Fibroblast of upper back skin (primary cell): ENCODE measurements at regions not wholly inside any gene's neighbourhood (a gene's known extent, or its start where the extent isn't known, plus 50 kb on each side); places are given as distances from the start of the nearest gene placed in this dataset.
A peak's percentile ranks its signal among the peaks of the same experiment; 100 is the strongest.

ENCODE experiments used
- DNase-seq: peaks from one replicate; pipeline ENCODE4 v3.0.0-alpha.2; 2013

DNA sequence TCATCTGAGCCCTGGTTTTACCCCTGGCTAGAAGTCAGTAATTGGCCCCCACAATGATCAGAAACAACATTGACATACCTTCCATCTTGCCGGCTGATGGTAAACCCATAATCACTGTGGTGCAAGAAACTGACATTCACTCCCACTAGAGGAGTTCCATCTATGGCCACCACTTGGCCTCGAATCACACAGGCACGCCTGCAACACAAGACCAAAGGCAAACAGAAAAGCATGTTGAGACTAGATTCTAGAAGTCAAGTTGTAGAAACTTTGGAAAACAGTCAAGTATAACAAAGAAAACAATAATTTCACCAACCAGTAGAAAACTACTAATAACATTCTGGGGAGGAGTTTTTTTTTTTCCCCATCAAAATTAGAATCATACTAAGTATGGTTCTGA is 183.4 kb downstream of the SH2D1A start:
- DNase-seq: no peak

DNA sequence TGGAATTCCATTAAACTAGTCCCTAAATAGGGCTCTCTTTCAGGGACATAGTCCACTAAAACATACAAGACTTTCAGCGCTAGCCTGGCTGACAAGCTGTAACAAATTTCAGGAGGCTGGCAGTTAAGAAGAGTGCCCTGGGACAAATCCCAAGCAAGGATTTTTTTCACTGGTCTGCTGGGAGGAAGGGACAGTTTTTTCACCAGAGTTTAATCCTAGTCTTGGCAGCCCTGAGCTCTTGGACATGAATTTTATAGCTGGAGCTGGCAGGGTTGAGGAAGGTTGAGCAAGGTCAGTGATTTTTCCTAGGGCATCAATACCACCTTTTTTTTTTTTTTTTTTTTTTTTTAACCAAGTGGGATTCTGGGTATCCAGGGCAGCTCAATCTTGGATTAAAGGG is 184.4 kb downstream of the SH2D1A start:
- DNase-seq: no peak

GRCh38 chrX:124534536-124534935 is 188.2 kb downstream of the SH2D1A start:
- DNase-seq: no peak

DNA sequence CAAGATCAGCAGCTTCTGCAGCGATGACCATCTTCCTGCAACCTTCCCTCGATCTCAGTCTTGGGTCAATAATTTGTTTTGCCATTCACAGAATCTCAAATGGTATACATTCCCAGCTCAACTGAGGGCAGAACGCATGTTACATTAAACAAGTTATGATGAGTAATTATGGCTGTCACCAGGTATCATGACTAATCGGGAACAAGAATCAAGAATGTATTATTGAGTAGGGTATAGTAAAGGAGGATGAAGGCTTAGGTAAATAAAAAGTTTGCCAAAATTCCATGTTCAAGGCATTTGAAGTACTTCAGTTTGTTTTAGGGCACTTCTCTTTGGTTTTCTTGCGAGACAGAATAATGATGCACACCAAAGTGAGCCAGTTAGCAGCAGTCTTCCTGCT is 194.1 kb downstream of the SH2D1A start:
- DNase-seq: peak; percentile 36

DNA sequence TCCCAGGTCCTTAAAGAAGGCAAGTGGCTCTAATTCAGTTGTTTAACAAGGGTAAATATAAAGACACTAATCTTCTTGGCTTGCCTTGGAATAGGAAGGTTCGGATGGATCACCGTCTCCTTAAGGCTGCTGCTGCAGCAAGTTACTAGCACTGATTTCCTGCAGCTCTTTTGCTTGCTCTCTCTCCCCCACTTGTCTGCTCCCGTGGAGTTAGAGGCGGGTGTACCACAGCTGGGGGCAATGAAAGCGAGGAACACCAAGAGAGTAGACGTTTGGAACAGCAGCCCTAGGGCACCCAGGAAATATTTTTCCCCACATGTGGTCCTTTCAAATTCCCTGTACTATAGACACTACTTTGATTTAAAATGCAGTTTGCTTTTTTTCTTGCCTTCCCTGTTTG is 202.2 kb downstream of the SH2D1A start:
- peak; percentile 9 for DNase-seq

GRCh38 chrX:124555036-124555595 is 208.8 kb downstream of the SH2D1A start:
- DNase-seq: peak; percentile 94

GRCh38 chrX:124557976-124558375 is 211.6 kb downstream of the SH2D1A start:
- no peak for DNase-seq

GRCh38 chrX:124573468-124573867 is 227.1 kb downstream of the SH2D1A start:
- DNase-seq: peak; percentile 76

- DNase-seq: no peak
These were observed 246.4 kb downstream of the SH2D1A start for GRCh38 chrX:124592744-124593143.

DNA sequence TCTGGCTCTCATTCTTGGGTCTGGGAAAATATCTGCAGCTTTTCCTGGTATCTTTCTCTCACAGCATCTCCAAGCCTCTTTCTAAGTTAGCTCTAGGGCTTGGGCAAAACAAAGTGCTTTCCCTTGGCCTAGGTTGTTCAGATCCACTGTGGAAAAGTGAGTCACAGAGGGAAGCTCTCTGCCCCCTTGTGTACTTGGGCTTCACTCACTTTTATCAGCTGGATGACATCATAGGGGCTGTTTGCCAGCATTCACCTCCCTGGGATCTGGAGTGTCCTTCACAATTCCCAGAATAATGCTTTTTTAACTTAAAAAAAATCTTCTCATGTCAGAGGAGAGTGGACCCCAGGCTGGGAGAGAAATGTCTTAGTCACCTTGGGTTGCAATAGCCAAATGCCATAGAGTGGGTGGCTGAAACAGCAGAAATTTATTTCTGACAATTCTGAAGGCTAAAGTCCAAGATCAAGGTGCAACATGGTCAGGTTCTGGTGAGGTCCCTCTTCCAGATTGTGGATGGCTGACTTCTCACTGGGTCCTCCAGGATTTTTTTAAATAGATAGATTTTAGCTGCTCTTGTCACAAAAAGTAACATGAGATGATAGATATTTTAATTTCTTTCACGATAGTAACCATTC is 247.8 kb downstream of the SH2D1A start:
- DNase-seq: peak; percentile 48

DNA sequence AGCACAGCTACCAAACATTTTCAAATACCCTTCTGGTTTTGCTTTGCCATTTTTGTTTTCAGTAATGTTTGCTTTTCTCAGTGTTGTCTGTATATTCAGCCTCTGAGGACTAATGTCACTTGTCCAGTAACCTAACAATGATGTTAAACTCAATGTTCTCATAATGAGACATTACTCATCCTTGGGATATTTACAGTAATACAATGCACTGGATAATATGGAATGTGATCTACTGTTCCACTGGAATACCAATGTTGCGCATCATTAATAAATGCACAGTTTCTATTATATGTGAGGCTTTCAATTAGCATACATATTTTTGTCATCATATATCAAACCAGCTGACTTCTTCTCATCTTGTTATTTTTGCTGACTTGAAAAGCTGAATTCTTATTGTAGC is 259.1 kb downstream of the SH2D1A start:
- peak; percentile 49 for DNase-seq

DNA sequence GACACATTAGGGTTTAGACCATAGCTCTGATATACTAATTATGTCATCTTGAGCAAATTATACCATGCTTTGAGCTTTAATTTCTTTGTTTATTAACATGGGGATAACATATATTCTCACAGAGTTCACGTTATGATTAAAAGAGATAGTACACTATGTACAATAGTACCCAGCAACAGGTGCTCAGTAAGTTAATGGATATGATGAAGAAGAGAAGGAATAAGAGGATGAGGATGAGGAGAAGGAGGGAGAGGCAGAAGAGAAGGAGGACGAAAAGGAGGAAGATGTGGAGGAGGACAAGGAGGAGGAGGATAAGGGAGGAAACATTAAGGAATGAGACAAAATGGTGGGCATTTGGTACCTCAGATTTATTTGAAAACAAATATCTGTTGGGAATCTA is 260.4 kb downstream of the SH2D1A start:
- DNase-seq: no peak

- no peak for DNase-seq
These were observed 273.3 kb downstream of the SH2D1A start for GRCh38 chrX:124619710-124620109.

DNA sequence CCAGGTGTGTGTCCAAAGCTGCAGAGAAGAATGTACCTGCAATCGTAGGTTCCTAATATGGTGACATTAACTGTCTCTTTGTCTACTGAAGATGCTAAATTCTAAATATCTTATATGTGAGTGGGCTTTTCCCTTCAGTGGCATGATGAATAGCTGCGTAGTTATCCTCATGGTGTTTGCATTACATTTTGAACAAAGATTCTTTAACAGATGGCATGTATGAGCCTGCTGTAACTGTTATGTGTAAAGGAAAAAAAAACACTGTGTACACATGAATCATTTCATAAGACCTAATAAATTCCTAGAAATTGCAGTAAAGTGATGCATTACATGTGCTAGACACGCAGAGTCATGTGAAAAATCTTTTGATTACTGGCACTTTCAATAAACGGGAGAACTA is 288.0 kb downstream of the SH2D1A start:
- no peak for DNase-seq

- DNase-seq: no peak
These were observed 295.6 kb downstream of the SH2D1A start for GRCh38 chrX:124641737-124642491.

DNA sequence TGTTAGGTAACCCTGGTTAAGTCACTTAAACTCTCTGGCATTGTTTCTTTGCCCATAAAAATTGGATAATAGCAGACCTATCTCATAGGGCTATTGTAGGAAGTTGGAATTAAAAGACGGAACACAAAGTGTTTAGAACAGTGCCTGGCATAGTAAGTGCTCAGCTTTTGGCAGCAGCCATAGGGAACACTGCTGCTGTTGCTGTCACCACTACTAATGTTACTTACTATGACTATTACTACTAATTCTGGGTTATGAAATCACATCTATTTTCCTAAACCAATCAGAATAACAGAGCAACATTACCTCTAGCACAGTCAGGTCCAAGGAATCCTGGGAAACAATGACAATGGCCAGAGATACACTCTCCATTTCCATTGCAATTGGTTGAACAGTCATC is 300.0 kb downstream of the SH2D1A start:
- no peak for DNase-seq

DNA sequence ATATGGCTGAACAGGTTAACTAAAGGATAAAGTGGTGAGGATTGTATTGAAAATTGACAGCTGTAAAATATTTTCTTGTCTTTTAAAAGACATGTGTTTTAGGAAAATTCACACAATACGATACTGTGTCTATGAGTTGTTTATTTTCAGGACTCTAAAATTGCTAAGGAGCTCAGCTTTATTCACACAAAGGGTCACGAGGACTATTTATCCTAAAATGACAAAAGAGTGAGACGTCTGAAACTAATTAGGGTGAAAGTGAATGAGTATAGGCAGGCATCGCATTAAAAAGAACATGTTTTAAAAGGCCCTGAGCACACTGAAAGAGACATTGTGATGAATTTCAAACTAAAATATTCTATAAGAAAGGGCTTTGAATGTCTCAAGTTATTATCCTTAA is 304.7 kb downstream of the SH2D1A start:
- DNase-seq: no peak

DNA sequence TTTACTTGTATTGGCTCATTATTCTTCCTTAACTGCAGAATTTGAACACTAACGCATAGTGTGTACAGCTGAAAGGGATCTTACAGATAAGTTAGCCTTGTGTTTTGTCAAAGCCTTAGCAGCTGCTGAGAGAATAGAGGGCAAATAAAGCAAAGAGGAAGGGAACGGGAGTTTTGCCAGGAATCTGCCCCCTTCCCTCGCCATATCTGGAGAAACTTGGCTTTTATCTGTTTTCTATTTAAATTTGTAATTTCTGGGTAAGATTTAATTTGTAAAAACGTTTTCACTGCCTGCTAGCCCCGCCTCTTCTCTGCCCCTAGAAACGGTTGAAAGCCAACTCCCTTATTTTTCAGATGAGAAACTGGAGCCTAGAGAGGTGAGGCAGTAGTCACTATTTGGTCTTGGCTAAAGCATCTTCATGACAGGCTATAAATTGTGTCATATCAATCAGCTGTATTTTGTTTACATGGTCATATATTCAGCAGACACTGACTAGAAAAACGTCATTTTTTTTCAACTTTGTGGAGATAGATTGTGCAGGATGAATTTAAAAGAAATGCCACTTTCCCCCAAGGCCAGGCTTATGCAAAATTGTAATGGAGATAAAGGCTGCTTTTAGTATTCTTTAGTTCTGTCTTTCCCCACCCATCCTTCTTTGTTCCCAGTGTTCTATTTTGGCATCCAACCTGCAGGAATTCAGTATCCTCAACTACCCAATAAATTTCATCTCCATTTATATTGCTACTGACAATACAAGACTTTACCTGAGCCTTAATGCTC is 319.4 kb downstream of the SH2D1A start:
- DNase-seq: no peak

DNA sequence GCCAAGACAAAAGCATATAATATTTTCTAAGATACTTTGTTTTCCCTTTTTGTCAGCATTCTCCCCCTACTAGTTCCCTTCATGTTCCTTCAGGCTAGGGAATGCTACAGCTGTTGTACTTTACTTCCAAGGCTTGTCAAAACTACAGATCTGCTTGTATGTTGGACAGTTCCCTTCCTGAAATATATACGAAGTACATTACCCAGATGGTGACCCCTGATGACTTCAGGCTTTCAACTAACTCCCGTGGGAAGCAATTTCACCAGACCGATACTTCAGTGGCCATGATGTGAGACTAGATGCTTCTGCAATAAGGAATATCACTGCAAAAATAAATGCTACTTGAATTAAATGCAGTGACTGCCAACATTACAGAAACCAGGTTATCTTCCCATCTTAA is 332.8 kb downstream of the SH2D1A start:
- no peak for DNase-seq

DNA sequence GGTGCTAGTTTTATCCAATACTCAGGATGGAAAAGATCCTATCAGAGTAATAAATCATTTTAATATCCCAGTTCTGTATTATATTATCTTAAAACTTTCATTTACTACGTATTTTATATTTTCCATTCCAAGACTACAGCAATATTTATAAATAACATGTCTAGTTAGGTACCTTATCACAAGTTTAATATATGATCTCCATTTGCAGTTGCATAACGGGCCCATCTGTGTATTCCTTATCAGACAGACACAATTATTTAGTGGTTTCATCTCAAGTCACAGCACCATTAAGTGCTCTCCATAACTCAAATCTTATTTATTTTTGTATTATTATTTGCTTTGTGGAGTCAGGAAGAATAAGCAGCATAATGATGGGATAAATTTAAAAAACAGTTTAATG is 333.9 kb downstream of the SH2D1A start:
- DNase-seq: no peak

- DNase-seq: no peak
These were observed 344.1 kb downstream of the SH2D1A start for GRCh38 chrX:124690495-124690894.

DNA sequence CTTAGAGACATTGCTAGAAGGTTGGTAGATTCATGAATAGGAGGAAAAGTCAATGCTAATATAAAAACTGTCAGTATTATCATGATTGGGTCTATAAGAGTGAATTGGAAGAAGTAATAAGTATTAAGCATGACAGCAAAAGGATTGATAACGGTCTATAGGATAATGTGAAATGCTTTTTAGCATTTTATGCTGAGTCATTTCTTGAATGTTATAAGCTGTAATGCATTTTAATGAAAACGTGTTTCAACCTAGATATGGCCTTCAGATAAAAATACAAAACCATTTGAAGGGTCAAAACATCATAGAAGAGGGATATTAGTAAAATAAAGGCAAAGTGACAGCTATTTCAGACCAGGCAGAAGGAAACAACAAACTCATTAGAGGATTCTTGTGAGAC is 353.5 kb downstream of the SH2D1A start:
- no peak for DNase-seq

GRCh38 chrX:124717537-124717936 is 371.2 kb downstream of the SH2D1A start:
- DNase-seq: no peak

DNA sequence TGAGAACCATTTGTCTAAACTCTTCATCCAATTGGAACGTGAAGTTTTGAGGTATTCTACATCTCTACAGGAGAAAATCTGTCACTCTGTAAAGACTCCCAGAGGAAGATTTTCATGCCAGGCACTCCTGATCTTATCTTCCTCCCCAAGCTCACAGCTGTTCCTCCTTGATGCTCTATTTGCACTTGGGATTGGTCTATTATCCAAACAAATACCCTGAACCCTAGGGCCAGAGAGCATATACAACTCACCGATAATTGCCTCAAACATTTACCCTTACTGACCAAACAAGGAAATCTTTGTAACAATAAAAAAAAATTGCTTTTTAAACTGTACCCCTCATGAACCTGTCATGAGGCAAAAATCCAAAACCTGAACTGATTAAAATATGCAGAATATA is 372.7 kb downstream of the SH2D1A start:
- DNase-seq: no peak
